ENCODE measurements at regions not wholly inside any gene's neighbourhood (a gene's known extent, or its start where the extent isn't known, plus 50 kb on each side); places are given as distances from the start of the nearest gene placed in this dataset.

- no peaks in the 10 kb centered on the region for H3K9me3 ChIP-seq
- no peak for DNase-seq
- TF ChIP-seq POLR2A (IDR thresholded peaks at IDR 0.05) (no peak), CTCF (IDR thresholded peaks at IDR 0.05) (no peak)
- no peaks in the 10 kb centered on the region for H3K4me1 ChIP-seq
- ATAC-seq, result no peak
- no peak overlapping the region for H3K4me3 ChIP-seq
- no peaks in the 10 kb centered on the region for H3K36me3 ChIP-seq (replicated peaks in 1 of 2; ENCODE audit: insufficient read depth in 1 of 2, low read depth in 2 of 2)
- WGBS, 2 donors, result 61 to 63% methylated on average over 3 of the region's 3 CpGs
- intact Hi-C loops (cut with DNase I), result no loop called here
- H3K27ac ChIP-seq, result no peak overlapping the region
- H3K27me3 ChIP-seq, result no peaks in the 10 kb centered on the region
Measured at GRCh38 chr4:171288816-171289432, 524.3 kb upstream of the GALNTL6 start.

- 59 to 64% methylated on average over 4 of the region's 4 CpGs for WGBS, 2 donors
- intact Hi-C loops (cut with DNase I), result no loop called here
Measured at GRCh38 chr4:171281359-171281758, 531.8 kb upstream of the GALNTL6 start.

GRCh38 chr4:171279131-171279530 lies 534.1 kb upstream of the GALNTL6 start:
- Histone ChIP-seq H3K36me3 (replicated peaks in 1 of 2; ENCODE audit: insufficient read depth in 1 of 2, low read depth in 2 of 2) (no peaks in the 10 kb centered on the region), H3K9me3 (no peaks in the 10 kb centered on the region), H3K27me3 (no peaks in the 10 kb centered on the region), H3K4me1 (no peaks in the 10 kb centered on the region), H3K4me3 (no peak overlapping the region), H3K27ac (no peak overlapping the region)
- ATAC-seq (no peak), DNase-seq (no peak)
- no peak for TF ChIP-seq CTCF (IDR thresholded peaks at IDR 0.05)
- WGBS, 2 donors, result 47 to 54% methylated on average over 2 of the region's 2 CpGs
- intact Hi-C loops (cut with DNase I), result no loop called here

More at GRCh38 chr4:171281359-171281758, 531.8 kb upstream of the GALNTL6 start:
- DNase-seq (no peak), ATAC-seq (no peak)
- no peak for TF ChIP-seq POLR2A (IDR thresholded peaks at IDR 0.05)
- no peak for TF ChIP-seq CTCF (IDR thresholded peaks at IDR 0.05)
- Histone ChIP-seq H3K9me3 (no peaks in the 10 kb centered on the region), H3K27me3 (no peaks in the 10 kb centered on the region), H3K4me3 (no peak overlapping the region), H3K27ac (no peak overlapping the region), H3K36me3 (replicated peaks in 1 of 2; ENCODE audit: insufficient read depth in 1 of 2, low read depth in 2 of 2) (no peaks in the 10 kb centered on the region), H3K4me1 (no peaks in the 10 kb centered on the region)

GRCh38 chr4:171266671-171267070 lies 546.5 kb upstream of the GALNTL6 start:
- ATAC-seq, result no peak
- DNase-seq, result no peak
- H3K4me1 ChIP-seq, result no peaks in the 10 kb centered on the region
- WGBS, 2 donors, result 66 to 68% methylated on average over 6 of the region's 6 CpGs
- no peaks in the 10 kb centered on the region for H3K27me3 ChIP-seq
- H3K36me3 ChIP-seq (replicated peaks in 1 of 2; ENCODE audit: insufficient read depth in 1 of 2, low read depth in 2 of 2), result no peaks in the 10 kb centered on the region
- H3K9me3 ChIP-seq, result no peaks in the 10 kb centered on the region
- no peak overlapping the region for H3K27ac ChIP-seq
- intact Hi-C loops (cut with DNase I), result no loop called here
- no peak overlapping the region for H3K4me3 ChIP-seq
- no peak for TF ChIP-seq POLR2A (IDR thresholded peaks at IDR 0.05)
- TF ChIP-seq CTCF (IDR thresholded peaks at IDR 0.05), result no peak

GRCh38 chr4:171265190-171265818 lies 547.9 kb upstream of the GALNTL6 start:
- DNase-seq, result no peak
- Histone ChIP-seq H3K27me3 (no peaks in the 10 kb centered on the region), H3K36me3 (replicated peaks in 1 of 2; ENCODE audit: insufficient read depth in 1 of 2, low read depth in 2 of 2) (no peaks in the 10 kb centered on the region), H3K9me3 (no peaks in the 10 kb centered on the region), H3K27ac (no peak overlapping the region), H3K4me1 (no peaks in the 10 kb centered on the region), H3K4me3 (no peak overlapping the region)
- TF ChIP-seq CTCF (IDR thresholded peaks at IDR 0.05) (no peak), POLR2A (IDR thresholded peaks at IDR 0.05) (no peak)
- 47 to 60% methylated on average over 1 of the region's 1 CpG for WGBS, 2 donors
- no peak for ATAC-seq
- intact Hi-C loops (cut with DNase I), result no loop called here

Data from body of pancreas (tissue), 4 donors.